HG03135 (cell line): ENCODE measurements at regions not wholly inside any gene's neighbourhood (a gene's known extent, or its start where the extent isn't known, plus 50 kb on each side); places are given as distances from the start of the nearest gene placed in this dataset.

Source experiments
- ATAC-seq: cut with Tn5 transposase; IDR thresholded peaks from one replicate; pipeline ENCODE4 v1.9.1; 2021; ENCODE audit warnings: mild to moderate bottlenecking, moderate library complexity; ENCODE audit not compliant: unreplicated experiment

DNA sequence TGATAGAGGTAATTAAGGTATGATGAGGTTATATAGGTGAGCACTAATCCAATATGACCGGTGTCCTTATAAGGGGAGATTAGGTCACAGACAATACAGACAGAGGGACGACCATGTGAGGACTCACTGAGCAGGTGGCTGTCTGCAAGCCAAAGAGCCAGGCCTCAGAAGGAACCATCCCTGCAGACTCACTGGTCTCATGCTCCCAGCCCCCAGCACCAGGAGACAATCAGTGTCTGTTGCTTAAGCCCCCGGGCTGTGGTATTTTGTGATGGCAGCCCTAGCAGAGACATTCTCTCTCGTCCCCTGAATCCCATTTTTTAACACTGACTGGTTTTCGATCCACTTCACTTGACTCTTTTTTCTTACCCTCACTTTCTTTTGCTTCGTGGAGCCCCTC lies 51.9 kb upstream of the PABPC3 start:
- ATAC-seq, result no peak
